ENCODE measurements at regions not wholly inside any gene's neighbourhood (a gene's known extent, or its start where the extent isn't known, plus 50 kb on each side); places are given as distances from the start of the nearest gene placed in this dataset.
A peak's percentile ranks its signal among the peaks of the same experiment; 100 is the strongest.
"Not testable (repeated sequence)": the region's sequence is repeated elsewhere in the genome, so short reads cannot be mapped to it uniquely, and the experiment has no call there.

GRCh38 chr4:53709693-53710092, 118.4 kb upstream of the LNX1 start:
- no peaks in the 10 kb centered on the region for H3K27me3 ChIP-seq
- no peak for TF ChIP-seq Cebpa-rat (IDR thresholded peaks at IDR 0.05)
- H3K4me1 ChIP-seq = peaks cover 17 to 36% (median 23%) of the 10 kb centered on the region in 10 experiments
- H3K4me3 ChIP-seq = no peak overlapping the region
- H4K20me1 ChIP-seq = no peaks in the 10 kb centered on the region
- H3K27ac ChIP-seq = no peak overlapping the region
- H3K9ac ChIP-seq = no peak overlapping the region
- H3K36me3 ChIP-seq = no peaks in the 10 kb centered on the region
- H3K4me2 ChIP-seq = no peak overlapping the region
- no peaks in the 10 kb centered on the region for H3K9me3 ChIP-seq (replicated peaks in 1 of 11)

GRCh38 chr4:53707491-53707890, 116.2 kb upstream of the LNX1 start:
- Histone ChIP-seq H4K20me1 (no peaks in the 10 kb centered on the region), H3K4me2 (peak overlapping the region in 1 of 11 experiments; percentile 12; a peak in 2 of 22 replicates)

DNA sequence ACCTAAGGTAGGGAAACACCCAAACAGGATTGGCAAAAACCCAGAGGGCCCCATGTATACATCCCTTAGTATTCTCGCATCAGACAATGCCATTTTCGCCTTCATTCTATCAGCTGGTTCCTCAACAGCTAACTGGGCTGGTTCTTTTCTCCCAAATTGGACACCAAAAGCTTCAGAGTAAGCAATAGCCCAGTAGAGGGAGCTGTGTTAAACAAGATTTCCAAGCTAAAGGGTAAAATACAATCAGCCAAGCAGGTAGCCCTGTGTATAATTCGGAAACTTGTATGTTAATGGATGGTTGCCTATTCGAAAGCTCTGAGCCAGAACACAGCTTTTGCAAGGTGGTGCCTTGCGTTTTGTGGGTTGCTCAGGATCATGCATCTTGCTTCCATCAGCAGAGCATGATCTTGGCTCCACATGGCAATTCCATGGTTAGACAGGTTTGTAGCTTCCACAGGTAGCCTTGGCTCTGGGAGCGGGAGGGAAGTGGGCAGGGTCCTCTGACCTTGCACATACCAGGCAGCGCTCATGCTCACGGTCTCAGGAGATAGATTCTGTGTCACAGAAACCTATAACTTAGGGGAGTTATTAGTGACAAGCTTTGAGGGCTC, 115.2 kb upstream of the LNX1 start:
- no peaks in the 10 kb centered on the region for H3K36me3 ChIP-seq
- no peaks in the 10 kb centered on the region for H4K20me1 ChIP-seq
- no peak overlapping the region for H3K9ac ChIP-seq
- H3K4me1 ChIP-seq = peaks cover 44 to 61% (median 50%) of the 10 kb centered on the region in 10 experiments
- peak overlapping the region in 9 of 11 experiments; percentile 4 to 71 (median 45); a peak in 8 of 22 replicates for H3K4me2 ChIP-seq
- TF ChIP-seq Cebpa-rat (IDR thresholded peaks at IDR 0.05) = no peak
- H3K4me3 ChIP-seq = no peak overlapping the region
- H3K27me3 ChIP-seq = no peaks in the 10 kb centered on the region
- H3K27ac ChIP-seq = peak overlapping the region in 1 of 11 experiments; percentile 44; a peak in 2 of 22 replicates
- peaks cover 0 to 6% (median 1%) of the 10 kb centered on the region in 11 experiments; a peak in 10 of 22 replicates for H3K9me3 ChIP-seq (replicated peaks in 1 of 11)

More at GRCh38 chr4:53707491-53707890, 116.2 kb upstream of the LNX1 start:
- Histone ChIP-seq H3K9ac (no peak overlapping the region), H3K27ac (no peak overlapping the region), H3K27me3 (no peaks in the 10 kb centered on the region), H3K36me3 (no peaks in the 10 kb centered on the region), H3K4me1 (peaks cover 35 to 52% (median 41%) of the 10 kb centered on the region in 10 experiments), H3K4me3 (no peak overlapping the region), H3K9me3 (replicated peaks in 1 of 11) (peaks cover 0 to 3% (median 0%) of the 10 kb centered on the region in 11 experiments; a peak in 1 of 22 replicates)
- TF ChIP-seq Cebpa-rat (IDR thresholded peaks at IDR 0.05) = no peak

- Histone ChIP-seq H3K27ac (peak overlapping the region in 2 of 11 experiments; percentile 42 to 44; a peak in 2 of 22 replicates), H3K4me2 (peak overlapping the region; percentile 4 to 71 (median 45); a peak in 15 of 22 replicates), H3K9ac (no peak overlapping the region), H3K4me1 (peaks cover 44 to 61% (median 52%) of the 10 kb centered on the region in 10 experiments), H3K36me3 (no peaks in the 10 kb centered on the region), H3K4me3 (no peak overlapping the region), H3K27me3 (no peaks in the 10 kb centered on the region), H4K20me1 (no peaks in the 10 kb centered on the region), H3K9me3 (replicated peaks in 1 of 11) (peaks cover 5 to 11% (median 7%) of the 10 kb centered on the region in 11 experiments; a peak in 18 of 22 replicates)
- no peak for TF ChIP-seq Cebpa-rat (IDR thresholded peaks at IDR 0.05)
Observed at GRCh38 chr4:53705972-53706371, 114.7 kb upstream of the LNX1 start.

DNA sequence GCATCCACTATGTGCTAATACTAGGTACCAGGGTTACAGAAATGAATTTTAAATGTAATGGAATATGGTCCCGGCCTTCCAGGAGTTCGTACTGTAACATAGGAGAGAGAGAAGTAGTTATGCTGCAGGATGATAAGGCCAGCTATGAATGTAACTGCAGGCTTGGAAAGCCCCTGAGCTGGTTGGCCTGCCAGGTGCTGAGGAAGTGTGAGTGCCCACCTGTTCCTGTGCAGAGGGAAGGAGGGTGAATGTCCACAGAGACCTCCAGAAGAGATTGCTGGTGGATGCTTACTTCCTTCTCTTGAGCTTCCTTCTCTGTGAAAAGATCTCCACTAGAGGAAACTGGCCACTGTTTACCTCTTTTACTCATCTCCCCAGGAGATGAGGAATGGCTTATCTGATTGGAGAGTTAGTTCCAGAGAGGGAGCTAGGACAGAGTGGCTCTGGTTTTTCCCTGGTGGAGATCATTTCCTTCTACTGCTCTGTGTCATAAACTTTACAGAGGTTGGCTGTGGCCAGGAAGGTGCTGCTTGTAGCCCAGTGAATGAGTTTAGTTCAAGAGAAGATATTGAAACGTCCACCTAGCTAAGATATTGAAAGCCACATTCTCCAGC, 114.0 kb upstream of the LNX1 start:
- Histone ChIP-seq H3K9me3 (replicated peaks in 1 of 11) (peaks cover 13 to 18% (median 14%) of the 10 kb centered on the region in 11 experiments; a peak in 21 of 22 replicates), H4K20me1 (no peaks in the 10 kb centered on the region), H3K9ac (no peak overlapping the region), H3K36me3 (no peaks in the 10 kb centered on the region; a peak in 1 of 22 replicates), H3K4me2 (peak overlapping the region; percentile 12 to 71 (median 45); a peak in 20 of 22 replicates), H3K27me3 (no peaks in the 10 kb centered on the region), H3K4me1 (peaks cover 43 to 63% (median 56%) of the 10 kb centered on the region in 10 experiments), H3K4me3 (no peak overlapping the region), H3K27ac (peak overlapping the region in 3 of 11 experiments; percentile 8 to 44 (median 42); a peak in 5 of 22 replicates)
- TF ChIP-seq Cebpa-rat (IDR thresholded peaks at IDR 0.05) = no peak

GRCh38 chr4:53704329-53704728, 113.0 kb upstream of the LNX1 start:
- H3K9me3 ChIP-seq (replicated peaks in 1 of 11) = peaks cover 17 to 28% (median 23%) of the 10 kb centered on the region in 11 experiments; a peak in 21 of 22 replicates
- no peak overlapping the region for H3K4me3 ChIP-seq
- H4K20me1 ChIP-seq = no peaks in the 10 kb centered on the region
- H3K4me1 ChIP-seq = peaks cover 43 to 68% (median 59%) of the 10 kb centered on the region in 10 experiments
- no peak for TF ChIP-seq Cebpa-rat (IDR thresholded peaks at IDR 0.05)
- no peak overlapping the region for H3K9ac ChIP-seq
- H3K27me3 ChIP-seq = no peaks in the 10 kb centered on the region
- H3K27ac ChIP-seq = peak overlapping the region in 2 of 11 experiments; percentile 8 to 44; a peak in 2 of 22 replicates
- peak overlapping the region in 4 of 11 experiments; percentile 38 to 71 (median 58); a peak in 7 of 22 replicates for H3K4me2 ChIP-seq
- H3K36me3 ChIP-seq = no peaks in the 10 kb centered on the region; a peak in 1 of 22 replicates

DNA sequence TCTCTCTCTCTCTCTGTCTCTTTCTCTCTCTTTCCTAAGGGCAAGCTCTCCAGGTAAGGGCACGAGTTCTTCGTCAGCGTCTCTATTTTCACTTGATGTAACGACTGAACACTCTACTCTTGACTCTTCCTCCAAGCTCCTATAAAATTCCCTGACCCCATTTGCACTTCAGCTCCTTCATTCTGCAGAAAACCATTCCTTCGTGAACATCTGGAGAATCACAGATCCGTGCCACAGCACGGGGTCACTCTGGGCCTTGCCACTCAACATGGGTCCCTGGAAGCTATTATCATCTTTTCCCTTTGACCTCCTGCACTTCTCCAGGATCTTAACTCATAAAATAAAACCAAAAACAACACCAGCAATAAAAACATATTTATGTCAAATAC, 112.0 kb upstream of the LNX1 start:
- H3K4me3 ChIP-seq = peak overlapping the region in 9 of 10 experiments; percentile 38 to 65 (median 50); a peak in 16 of 20 replicates
- TF ChIP-seq Cebpa-rat (IDR thresholded peaks at IDR 0.05) = no peak
- H4K20me1 ChIP-seq = no peaks in the 10 kb centered on the region
- H3K4me2 ChIP-seq = peak overlapping the region; percentile 80 to 99 (median 87)
- H3K9ac ChIP-seq = peak overlapping the region in 10 of 11 experiments; percentile 54 to 80 (median 72); a peak in 20 of 22 replicates
- no peaks in the 10 kb centered on the region for H3K27me3 ChIP-seq
- H3K9me3 ChIP-seq (replicated peaks in 1 of 11) = peaks cover 17 to 38% (median 33%) of the 10 kb centered on the region in 11 experiments; a peak in 21 of 22 replicates
- peak overlapping the region in 10 of 11 experiments; percentile 60 to 90 (median 82); a peak in 20 of 22 replicates for H3K27ac ChIP-seq
- no peaks in the 10 kb centered on the region; a peak in 1 of 22 replicates for H3K36me3 ChIP-seq
- H3K4me1 ChIP-seq = peaks cover 43 to 73% (median 61%) of the 10 kb centered on the region in 10 experiments

DNA sequence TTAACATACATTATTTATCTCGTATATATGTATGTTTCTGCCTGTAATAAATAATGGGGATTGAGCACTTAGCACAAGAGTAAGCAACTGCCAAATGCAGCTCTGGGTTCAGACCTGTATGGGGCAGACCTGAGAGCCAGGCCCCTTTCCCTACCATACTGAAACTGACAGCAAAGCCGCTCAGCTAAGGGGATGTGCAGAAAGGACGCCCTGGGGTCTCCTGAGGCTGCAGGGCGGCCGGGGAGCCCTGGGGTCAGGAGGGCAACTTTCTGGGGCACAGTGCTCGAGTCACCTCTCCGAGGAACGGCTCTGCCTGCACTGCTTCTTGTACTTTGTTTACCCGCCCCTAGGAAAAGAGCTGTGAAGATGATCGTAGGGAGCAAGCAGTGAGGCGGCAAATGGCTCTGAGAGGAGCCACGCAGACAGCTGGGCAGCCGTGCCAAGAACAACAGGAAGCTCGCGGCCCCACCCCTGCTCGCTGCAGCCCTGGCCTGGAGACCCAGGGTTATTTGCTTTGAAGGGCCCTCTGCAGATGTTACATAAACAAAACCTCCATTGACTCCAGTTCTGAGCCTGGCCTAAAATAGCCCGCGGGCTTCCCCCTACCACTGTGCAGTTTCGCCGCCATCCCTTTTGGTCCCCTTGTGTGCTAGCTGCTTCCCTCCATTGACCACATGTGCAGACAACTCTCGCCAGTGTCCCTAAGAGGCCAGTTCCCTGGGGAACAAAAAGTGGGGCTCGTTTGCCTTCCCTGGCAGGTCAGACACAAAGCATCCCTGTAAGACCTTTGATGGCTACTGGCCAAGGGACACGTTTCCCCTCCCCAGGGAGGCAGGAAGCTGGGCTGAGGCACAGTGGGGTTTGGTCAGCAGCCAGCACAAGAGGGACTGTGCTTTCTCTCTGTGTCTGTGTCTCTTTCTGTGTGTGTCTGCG, 111.3 kb upstream of the LNX1 start:
- peak overlapping the region; percentile 27 to 90 (median 81); a peak in 21 of 22 replicates for H3K27ac ChIP-seq
- peak overlapping the region; percentile 14 to 65 (median 49); a peak in 18 of 20 replicates for H3K4me3 ChIP-seq
- H3K4me1 ChIP-seq = peaks cover 43 to 73% (median 61%) of the 10 kb centered on the region in 10 experiments
- peak overlapping the region; percentile 80 to 99 (median 87) for H3K4me2 ChIP-seq
- H4K20me1 ChIP-seq = no peaks in the 10 kb centered on the region
- no peaks in the 10 kb centered on the region for H3K27me3 ChIP-seq
- no peak for TF ChIP-seq Cebpa-rat (IDR thresholded peaks at IDR 0.05)
- no peaks in the 10 kb centered on the region; a peak in 1 of 22 replicates for H3K36me3 ChIP-seq
- peaks cover 17 to 41% (median 39%) of the 10 kb centered on the region in 11 experiments; a peak in 21 of 22 replicates for H3K9me3 ChIP-seq (replicated peaks in 1 of 11)
- H3K9ac ChIP-seq = peak overlapping the region in 10 of 11 experiments; percentile 54 to 80 (median 72); a peak in 20 of 22 replicates

DNA sequence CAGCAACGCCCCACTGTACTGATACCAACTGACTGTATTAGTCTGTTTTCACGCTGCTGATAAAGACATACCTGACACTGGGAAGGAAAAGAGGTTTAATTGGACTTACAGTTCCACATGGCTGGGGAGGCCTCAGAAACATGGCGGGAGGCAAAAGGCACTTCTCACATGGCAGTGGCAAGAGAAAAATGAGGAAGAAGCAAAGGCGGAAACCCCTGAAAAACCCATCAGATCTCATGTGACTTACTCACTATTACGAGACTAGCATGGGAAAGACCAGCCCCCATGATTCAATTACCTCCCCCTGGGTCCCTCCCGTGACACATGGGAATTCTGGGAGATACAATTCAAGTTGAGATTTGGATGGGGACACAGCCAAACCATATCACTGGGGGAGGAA, 110.0 kb upstream of the LNX1 start:
- H3K36me3 ChIP-seq, H3K27me3 ChIP-seq, H3K9ac ChIP-seq, H3K4me3 ChIP-seq, H4K20me1 ChIP-seq: not testable (repeated sequence)
- peak overlapping the region; percentile 80 to 99 (median 87); a peak in 16 of 22 replicates for H3K4me2 ChIP-seq
- H3K9me3 ChIP-seq (replicated peaks in 1 of 11) = peaks cover 17 to 52% (median 42%) of the 10 kb centered on the region in 11 experiments
- peaks cover 44 to 72% (median 59%) of the 10 kb centered on the region in 10 experiments for H3K4me1 ChIP-seq
- peak overlapping the region in 10 of 11 experiments; percentile 10 to 90 (median 82); a peak in 15 of 22 replicates for H3K27ac ChIP-seq

GRCh38 chr4:53699310-53699709, 108.0 kb upstream of the LNX1 start:
- not testable (repeated sequence) for H3K4me3 ChIP-seq, H3K27me3 ChIP-seq, H3K36me3 ChIP-seq, H3K9ac ChIP-seq, H4K20me1 ChIP-seq
- H3K9me3 ChIP-seq (replicated peaks in 1 of 11) = peaks cover 17 to 70% (median 58%) of the 10 kb centered on the region in 11 experiments
- peaks cover 38 to 67% (median 52%) of the 10 kb centered on the region in 10 experiments for H3K4me1 ChIP-seq
- H3K4me2 ChIP-seq = peak overlapping the region in 1 of 11 experiments; percentile 6; a peak in 1 of 22 replicates
- peak overlapping the region in 2 of 11 experiments; percentile 22 to 39; a peak in 4 of 22 replicates for H3K27ac ChIP-seq

Data from BLaER1 treated with 17β-estradiol and CSF1 and Interleukin-3, amounts not matched to agents 10 nM and 100 nM (cell line).